Suprapubic skin (tissue), 4 donors: ENCODE measurements at regions not wholly inside any gene's neighbourhood (a gene's known extent, or its start where the extent isn't known, plus 50 kb on each side); places are given as distances from the start of the nearest gene placed in this dataset.

Source experiments
- CTCF ChIP-seq, 2 donors: fragments of 200-600 bp in 1 of 2; fragments of 450-650 bp in 1 of 2; sonication (generic) in 1 of 2; IDR thresholded peaks; one replicate each; pipeline ENCODE4 v1.5.1; 2016 to 2019; ENCODE audit warnings: antibody characterized with exemption in 2 of 2, mild to moderate bottlenecking in 1 of 2, moderate library complexity in 1 of 2
- EP300 ChIP-seq: sonication (generic); formaldehyde crosslinking; IDR thresholded peaks from one replicate; pipeline ENCODE4 v1.6.1; 2017; ENCODE audit warnings: antibody characterized with exemption
- POLR2A ChIP-seq, 2 donors: fragments of 450-650 bp; IDR thresholded peaks; one replicate each; pipeline ENCODE4 v1.6.1; 2017; ENCODE audit warnings: antibody characterized with exemption in 2 of 2, mild to moderate bottlenecking in 2 of 2, moderate library complexity in 2 of 2
- POLR2AphosphoS5 ChIP-seq, 3 donors: sonication (generic); formaldehyde crosslinking; IDR thresholded peaks; one replicate each; pipeline ENCODE4 v1.6.1; 2017; ENCODE audit warnings: antibody characterized with exemption in 3 of 3

- no peak for TF ChIP-seq CTCF (IDR thresholded peaks at IDR 0.05)
- TF ChIP-seq POLR2A (IDR thresholded peaks at IDR 0.05) = no peak
- no peak for TF ChIP-seq EP300
- no peak for TF ChIP-seq POLR2AphosphoS5 (IDR thresholded peaks at IDR 0.05)
Measured at GRCh38 chr3:117137065-117137464, 427.5 kb downstream of the TUSC7 start.
